Transverse colon (tissue), 4 donors: ENCODE measurements at regions not wholly inside any gene's neighbourhood (a gene's known extent, or its start where the extent isn't known, plus 50 kb on each side); places are given as distances from the start of the nearest gene placed in this dataset.

Experiments used
- EP300 ChIP-seq: sonication (generic); formaldehyde crosslinking; IDR thresholded peaks from one replicate; pipeline ENCODE4 v1.6.1; 2017; ENCODE audit warnings: antibody characterized with exemption, low read depth
- POLR2A ChIP-seq: fragments of 450-650 bp; IDR thresholded peaks from one replicate; pipeline ENCODE4 v1.6.1; 2016; ENCODE audit warnings: antibody characterized with exemption, mild to moderate bottlenecking, moderate library complexity
- POLR2AphosphoS5 ChIP-seq, 3 donors: sonication (generic); formaldehyde crosslinking; IDR thresholded peaks; one replicate each; pipeline ENCODE4 v1.6.1; 2016; ENCODE audit warnings: antibody characterized with exemption in 3 of 3
- TF ChIP-seq, protein P1 (sequence below), 5 experiments: fragments of 200-600 bp in 3 of 5; fragments of 450-650 bp in 2 of 5; sonication (generic) in 3 of 5; IDR thresholded peaks; 1 replicate in 2 of 5; 2 replicates in 3 of 5; pipeline ENCODE4 v1.5.1; 2016 to 2017; ENCODE audit warnings: antibody characterized with exemption in 5 of 5, inconsistent platforms in 3 of 5, mild to moderate bottlenecking in 2 of 5, moderate library complexity in 1 of 5

DNA sequence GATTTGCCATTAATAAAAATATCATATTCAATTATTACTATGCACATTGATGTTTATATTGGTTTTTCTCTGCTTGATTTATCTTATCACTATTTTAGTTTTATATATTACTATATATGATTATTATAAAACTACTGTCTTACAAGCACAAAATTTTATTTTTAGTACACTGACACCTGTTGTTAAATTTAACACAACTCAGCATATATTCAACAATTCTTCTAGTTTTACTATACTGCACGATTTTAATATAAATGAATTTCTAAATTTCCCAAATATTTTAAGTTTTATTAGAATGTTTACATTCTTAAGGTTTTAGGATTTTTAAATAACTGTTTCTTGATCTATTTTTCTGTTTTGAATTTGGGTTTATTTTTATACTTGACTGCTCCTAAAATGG is 889.8 kb upstream of the GJE1 start:
- no peak for TF ChIP-seq POLR2A
- TF ChIP-seq, protein P1, sequence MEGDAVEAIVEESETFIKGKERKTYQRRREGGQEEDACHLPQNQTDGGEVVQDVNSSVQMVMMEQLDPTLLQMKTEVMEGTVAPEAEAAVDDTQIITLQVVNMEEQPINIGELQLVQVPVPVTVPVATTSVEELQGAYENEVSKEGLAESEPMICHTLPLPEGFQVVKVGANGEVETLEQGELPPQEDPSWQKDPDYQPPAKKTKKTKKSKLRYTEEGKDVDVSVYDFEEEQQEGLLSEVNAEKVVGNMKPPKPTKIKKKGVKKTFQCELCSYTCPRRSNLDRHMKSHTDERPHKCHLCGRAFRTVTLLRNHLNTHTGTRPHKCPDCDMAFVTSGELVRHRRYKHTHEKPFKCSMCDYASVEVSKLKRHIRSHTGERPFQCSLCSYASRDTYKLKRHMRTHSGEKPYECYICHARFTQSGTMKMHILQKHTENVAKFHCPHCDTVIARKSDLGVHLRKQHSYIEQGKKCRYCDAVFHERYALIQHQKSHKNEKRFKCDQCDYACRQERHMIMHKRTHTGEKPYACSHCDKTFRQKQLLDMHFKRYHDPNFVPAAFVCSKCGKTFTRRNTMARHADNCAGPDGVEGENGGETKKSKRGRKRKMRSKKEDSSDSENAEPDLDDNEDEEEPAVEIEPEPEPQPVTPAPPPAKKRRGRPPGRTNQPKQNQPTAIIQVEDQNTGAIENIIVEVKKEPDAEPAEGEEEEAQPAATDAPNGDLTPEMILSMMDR (IDR thresholded peaks at IDR 0.05), result no peak
- no peak for TF ChIP-seq POLR2AphosphoS5 (IDR thresholded peaks at IDR 0.05)
- TF ChIP-seq EP300, result no peak
